Right atrium auricular region (tissue), 2 donors: ENCODE measurements at regions not wholly inside any gene's neighbourhood (a gene's known extent, or its start where the extent isn't known, plus 50 kb on each side); places are given as distances from the start of the nearest gene placed in this dataset.
"Not testable (repeated sequence)": the region's sequence is repeated elsewhere in the genome, so short reads cannot be mapped to it uniquely, and the experiment has no call there.

ENCODE experiments used
- DNase-seq: peaks from one replicate; pipeline ENCODE4 v3.0.0-alpha.2; 2019; ENCODE audit warnings: low spot score
- H3K27ac ChIP-seq, 2 donors: fragments of 200-600 bp; sonication (generic); 1 replicate in 1 of 2; 2 replicates in 1 of 2; pipeline ENCODE4 v1.5.1; 2016 to 2019
- H3K27me3 ChIP-seq, 2 donors: fragments of 200-600 bp; sonication (generic); one replicate each; pipeline versions ENCODE4 v1.5.1 to v1.6.0; 2017 to 2019
- H3K36me3 ChIP-seq: fragments of 200-600 bp; sonication (generic); one replicate; pipeline ENCODE4 v1.5.1; 2016
- H3K4me1 ChIP-seq, 2 donors: fragments of 200-600 bp; sonication (generic); one replicate each; pipeline versions ENCODE4 v1.5.1 to v1.6.0; 2017 to 2019
- H3K4me3 ChIP-seq, 2 donors: fragments of 200-600 bp; sonication (generic); 1 replicate in 1 of 2; 2 replicates in 1 of 2; pipeline ENCODE4 v1.5.1; 2017 to 2019; ENCODE audit warnings: mild to moderate bottlenecking in 1 of 2, moderate library complexity in 1 of 2
- H3K9me3 ChIP-seq, 2 donors: fragments of 200-600 bp; sonication (generic); one replicate each; pipeline ENCODE4 v1.5.1; 2019
- TF ChIP-seq, protein P1 (sequence below), 2 donors: fragments of 200-600 bp; sonication (generic); IDR thresholded peaks; one replicate each; pipeline ENCODE4 v1.5.1; 2019; ENCODE audit warnings: antibody characterized with exemption in 2 of 2

GRCh38 chr20:26010224-26010941 lies 313.7 kb upstream of the ZNF337 start:
- peak overlapping the region; percentile 53 to 61 for H3K4me3 ChIP-seq
- not testable (repeated sequence) for H3K27me3 ChIP-seq, DNase-seq, H3K36me3 ChIP-seq, H3K9me3 ChIP-seq, H3K4me1 ChIP-seq
- H3K27ac ChIP-seq = peak overlapping the region; percentile 82 to 85

DNA sequence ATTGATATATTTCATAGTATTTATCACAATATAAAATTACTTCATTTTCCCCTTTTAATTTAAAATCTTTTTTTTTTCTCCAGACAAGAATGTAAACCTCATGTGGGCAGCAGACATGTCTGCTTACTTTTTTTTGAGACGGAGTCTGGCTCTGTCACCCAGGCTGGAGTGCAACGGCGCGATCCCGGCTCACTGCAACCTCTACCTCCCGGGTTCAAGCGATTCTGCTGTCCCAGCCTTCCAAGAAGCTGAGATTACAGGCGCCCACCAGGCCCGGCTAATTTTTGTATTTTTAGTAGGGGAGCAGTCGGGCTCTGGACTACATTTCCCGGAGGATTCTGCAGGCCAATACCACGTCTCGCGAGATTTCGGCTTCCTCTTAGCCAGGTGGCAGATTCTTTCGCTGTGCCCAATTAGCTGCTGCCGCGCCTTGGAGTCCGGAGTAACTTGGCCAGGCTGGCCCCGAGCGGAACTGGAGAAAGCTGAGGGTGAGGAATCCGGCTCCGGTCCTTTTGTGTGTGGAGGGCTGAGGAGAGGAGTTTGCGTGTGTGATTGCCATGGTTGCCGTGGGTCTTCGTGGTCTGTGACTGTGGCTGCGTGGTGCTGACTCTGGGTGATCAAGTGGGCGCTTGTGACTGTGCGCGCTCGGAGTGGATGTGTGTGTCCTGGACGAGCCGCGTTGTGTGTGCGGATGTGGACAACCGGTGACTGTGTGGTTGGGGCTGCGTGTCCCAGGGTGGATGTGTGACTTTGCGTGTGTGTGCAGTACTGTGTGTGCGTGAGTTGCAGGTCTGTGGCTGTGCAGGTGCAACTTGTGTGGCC lies 313.0 kb upstream of the ZNF337 start:
- Histone ChIP-seq H3K27ac (peak overlapping the region; percentile 82 to 85), H3K4me3 (peak overlapping the region; percentile 53 to 61)
- H3K9me3 ChIP-seq, H3K4me1 ChIP-seq, H3K27me3 ChIP-seq, H3K36me3 ChIP-seq: not testable (repeated sequence)
- peak; percentile 93 for DNase-seq

GRCh38 chr20:26008026-26008425 lies 311.4 kb upstream of the ZNF337 start:
- DNase-seq, H3K9me3 ChIP-seq, H3K4me3 ChIP-seq, H3K27ac ChIP-seq, H3K4me1 ChIP-seq, H3K27me3 ChIP-seq, H3K36me3 ChIP-seq: not testable (repeated sequence)

GRCh38 chr20:26006164-26006563 lies 309.5 kb upstream of the ZNF337 start:
- not testable (repeated sequence) for H3K4me1 ChIP-seq, H3K36me3 ChIP-seq, H3K4me3 ChIP-seq, H3K9me3 ChIP-seq, DNase-seq, H3K27ac ChIP-seq, H3K27me3 ChIP-seq

DNA sequence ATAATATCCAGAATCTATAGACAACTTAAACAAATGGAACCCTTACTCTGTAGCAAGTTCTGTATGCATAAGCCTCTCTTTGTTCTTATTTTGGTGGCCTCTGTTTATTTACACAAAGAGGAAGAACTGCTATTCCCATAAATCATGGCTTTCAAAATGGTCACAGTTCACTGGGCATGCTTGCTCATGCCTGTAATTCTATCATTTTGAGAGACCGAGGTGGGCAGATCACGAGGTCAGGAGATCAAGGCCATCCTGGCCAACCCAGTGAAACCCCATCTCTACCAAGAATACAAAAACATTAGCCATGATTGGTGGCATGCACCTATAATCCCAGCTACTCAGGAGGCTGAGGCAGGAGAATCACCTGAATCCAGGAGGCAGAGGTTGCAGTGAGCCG lies 307.3 kb upstream of the ZNF337 start:
- not testable (repeated sequence) for H3K27ac ChIP-seq, DNase-seq, H3K27me3 ChIP-seq, H3K36me3 ChIP-seq, H3K4me1 ChIP-seq, H3K9me3 ChIP-seq, H3K4me3 ChIP-seq

GRCh38 chr20:25997367-25998038 lies 300.9 kb upstream of the ZNF337 start:
- not testable (repeated sequence) for H3K9me3 ChIP-seq, H3K4me3 ChIP-seq, H3K27ac ChIP-seq, DNase-seq, H3K27me3 ChIP-seq, H3K36me3 ChIP-seq, H3K4me1 ChIP-seq

GRCh38 chr20:25992146-25992545 lies 295.5 kb upstream of the ZNF337 start:
- TF ChIP-seq, protein P1, sequence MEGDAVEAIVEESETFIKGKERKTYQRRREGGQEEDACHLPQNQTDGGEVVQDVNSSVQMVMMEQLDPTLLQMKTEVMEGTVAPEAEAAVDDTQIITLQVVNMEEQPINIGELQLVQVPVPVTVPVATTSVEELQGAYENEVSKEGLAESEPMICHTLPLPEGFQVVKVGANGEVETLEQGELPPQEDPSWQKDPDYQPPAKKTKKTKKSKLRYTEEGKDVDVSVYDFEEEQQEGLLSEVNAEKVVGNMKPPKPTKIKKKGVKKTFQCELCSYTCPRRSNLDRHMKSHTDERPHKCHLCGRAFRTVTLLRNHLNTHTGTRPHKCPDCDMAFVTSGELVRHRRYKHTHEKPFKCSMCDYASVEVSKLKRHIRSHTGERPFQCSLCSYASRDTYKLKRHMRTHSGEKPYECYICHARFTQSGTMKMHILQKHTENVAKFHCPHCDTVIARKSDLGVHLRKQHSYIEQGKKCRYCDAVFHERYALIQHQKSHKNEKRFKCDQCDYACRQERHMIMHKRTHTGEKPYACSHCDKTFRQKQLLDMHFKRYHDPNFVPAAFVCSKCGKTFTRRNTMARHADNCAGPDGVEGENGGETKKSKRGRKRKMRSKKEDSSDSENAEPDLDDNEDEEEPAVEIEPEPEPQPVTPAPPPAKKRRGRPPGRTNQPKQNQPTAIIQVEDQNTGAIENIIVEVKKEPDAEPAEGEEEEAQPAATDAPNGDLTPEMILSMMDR (IDR thresholded peaks at IDR 0.05) = no peak
- Histone ChIP-seq H3K36me3 (no peaks in the 10 kb centered on the region), H3K4me1 (peaks cover 0 to 4% of the 10 kb centered on the region in 2 donors), H3K27me3 (no peaks in the 10 kb centered on the region), H3K9me3 (no peaks in the 10 kb centered on the region), H3K27ac (no peak overlapping the region), H3K4me3 (no peak overlapping the region)
- no peak for DNase-seq

GRCh38 chr20:25991756-25992130 lies 295.1 kb upstream of the ZNF337 start:
- Histone ChIP-seq H3K27me3 (no peaks in the 10 kb centered on the region), H3K9me3 (no peaks in the 10 kb centered on the region), H3K36me3 (no peaks in the 10 kb centered on the region), H3K27ac (no peak overlapping the region), H3K4me1 (peaks cover 0 to 5% of the 10 kb centered on the region in 2 donors), H3K4me3 (no peak overlapping the region)
- TF ChIP-seq, protein P1 (IDR thresholded peaks at IDR 0.05) = no peak
- no peak for DNase-seq
